IMR-90 (cell line): ENCODE measurements at regions not wholly inside any gene's neighbourhood (a gene's known extent, or its start where the extent isn't known, plus 50 kb on each side); places are given as distances from the start of the nearest gene placed in this dataset.

Source experiments
- ATAC-seq: fragments of 200-7000 bp; cut with Tn5 transposase; 2 replicates; pipeline ENCODE4 v1.9.1; 2020; ENCODE audit warnings: low read depth, mild to moderate bottlenecking, moderate library complexity
- BruUV-seq: library from RNA; stranded (reverse); fragments of 400-500 nt; replicated peaks from 2 replicates; lab custom pipeline; 2021; lab: Mats Ljungman, UMichigan
- CTCF ChIA-PET: fragments of 300-600 bp; formaldehyde crosslinking; extraction: SDS; loops from one replicate; lab custom pipeline; 2021; ENCODE audit warnings: antibody characterized with exemption; lab: Yijun Ruan, JAX
- POLR2A ChIA-PET: fragments of 300-600 bp; sonication (Branson Sonifier 250); formaldehyde crosslinking; loops from one replicate; lab custom pipeline; 2022; ENCODE audit warnings: antibody characterized with exemption; ENCODE audit not compliant: unreplicated experiment; lab: Charles Lee
- DNase-seq: peaks from one replicate; pipeline ENCODE4 v3.0.0; 2013
- H2AFZ ChIP-seq: replicated peaks from 2 replicates; pipeline ENCODE3; 2013; ENCODE audit warnings: low read length, mild to moderate bottlenecking; ENCODE audit not compliant: poor library complexity
- H2AK5ac ChIP-seq: 2 replicates; pipeline ENCODE4 v1.6.1; 2013; ENCODE audit warnings: low read depth, low read length, inconsistent platforms
- H2AK9ac ChIP-seq: replicated peaks from 2 replicates; pipeline ENCODE3; 2013; ENCODE audit warnings: mild to moderate bottlenecking, low read depth, low read length, moderate library complexity; ENCODE audit not compliant: poor library complexity
- H2BK120ac ChIP-seq: 2 replicates; pipeline ENCODE4 v1.6.1; 2013; ENCODE audit warnings: low read depth, low read length, inconsistent platforms
- H2BK15ac ChIP-seq: 3 replicates; pipeline ENCODE4 v1.6.1; 2013; ENCODE audit warnings: low read depth, low read length, inconsistent platforms
- H2BK20ac ChIP-seq: 2 replicates; pipeline ENCODE4 v1.6.1; 2013; ENCODE audit warnings: low read depth, mild to moderate bottlenecking, inconsistent platforms, low read length, moderate library complexity
- H2BK5ac ChIP-seq: 2 replicates; pipeline ENCODE4 v1.6.1; 2013; ENCODE audit warnings: mild to moderate bottlenecking, low read depth, low read length, inconsistent platforms; ENCODE audit not compliant: poor library complexity, severe bottlenecking
- H3K14ac ChIP-seq: replicated peaks from 2 replicates; pipeline ENCODE4 v1.6.1; 2013; ENCODE audit warnings: low read depth, low read length, inconsistent platforms
- H3K18ac ChIP-seq: 2 replicates; pipeline ENCODE4 v1.6.1; 2013; ENCODE audit warnings: low read depth, low read length, control low read depth
- H3K23ac ChIP-seq: 2 replicates; pipeline ENCODE4 v1.6.1; 2013; ENCODE audit warnings: low read depth, low read length, inconsistent platforms
- H3K27ac ChIP-seq: 2 replicates; pipeline ENCODE4 v1.5.1; 2013; ENCODE audit warnings: mild to moderate bottlenecking, control low read depth, low read length; ENCODE audit not compliant: insufficient read depth
- H3K27me3 ChIP-seq: 2 replicates; pipeline ENCODE4 v1.6.1; 2013; ENCODE audit warnings: low read length; ENCODE audit not compliant: control insufficient read depth, insufficient read depth
- H3K36me3 ChIP-seq: 2 replicates; pipeline ENCODE4 v1.6.1; 2013; ENCODE audit warnings: low read length, mixed read lengths; ENCODE audit not compliant: control insufficient read depth, insufficient read depth
- H3K4ac ChIP-seq: 2 replicates; pipeline ENCODE4 v1.6.1; 2013; ENCODE audit warnings: low read depth, low read length, inconsistent platforms
- H3K4me1 ChIP-seq: 2 replicates; pipeline ENCODE4 v1.6.1; 2013; ENCODE audit warnings: low read length, mixed read lengths; ENCODE audit not compliant: control insufficient read depth, insufficient read depth
- H3K4me2 ChIP-seq: 2 replicates; pipeline ENCODE4 v1.6.1; 2013; ENCODE audit warnings: low read depth, mild to moderate bottlenecking, control low read depth, low read length, moderate library complexity
- H3K4me3 ChIP-seq: 2 replicates; pipeline ENCODE4 v1.5.1; 2013; ENCODE audit warnings: low read depth, mild to moderate bottlenecking, control low read depth, low read length, moderate library complexity; ENCODE audit not compliant: insufficient read depth
- H3K56ac ChIP-seq: 2 replicates; pipeline ENCODE4 v1.6.1; 2013; ENCODE audit warnings: low read length, inconsistent platforms; ENCODE audit not compliant: insufficient read depth; ENCODE audit errors: extremely low read depth
- H3K79me1 ChIP-seq, 2 experiments: 2 replicates each; pipeline ENCODE4 v1.6.1; 2013; ENCODE audit warnings: low read length in 2 of 2, inconsistent platforms in 1 of 2, low read depth in 1 of 2
- H3K9ac ChIP-seq: 2 replicates; pipeline ENCODE4 v1.6.1; 2013; ENCODE audit warnings: low read depth, low read length, control low read depth
- H3K9me1 ChIP-seq: 2 replicates; pipeline ENCODE4 v1.6.1; 2013; ENCODE audit warnings: low read length, inconsistent platforms; ENCODE audit not compliant: insufficient read depth
- H3K9me3 ChIP-seq: 2 replicates; pipeline ENCODE4 v1.6.1; 2013; ENCODE audit warnings: low read length; ENCODE audit not compliant: control insufficient read depth, insufficient read depth
- H4K20me1 ChIP-seq: 2 replicates; pipeline ENCODE4 v1.6.1; 2013; ENCODE audit warnings: low read length, inconsistent platforms; ENCODE audit not compliant: insufficient read depth
- H4K5ac ChIP-seq: 2 replicates; pipeline ENCODE4 v1.6.1; 2013; ENCODE audit warnings: mild to moderate bottlenecking, low read depth, low read length, control low read depth
- H4K8ac ChIP-seq, 2 experiments: 2 replicates each; pipeline ENCODE4 v1.6.1; 2013; ENCODE audit warnings: low read depth in 2 of 2, low read length in 2 of 2, control low read depth in 1 of 2, inconsistent platforms in 1 of 2
- H4K91ac ChIP-seq: 2 replicates; pipeline ENCODE4 v1.6.1; 2013; ENCODE audit warnings: low read depth, low read length, inconsistent platforms; ENCODE audit not compliant: insufficient read depth
- BHLHE40 ChIP-seq: fragments of 150-350 bp; IDR thresholded peaks from 2 replicates; pipeline ENCODE4 v1.6.1; 2016; ENCODE audit warnings: mild to moderate bottlenecking, low read depth, low read length
- CHD1 ChIP-seq: IDR thresholded peaks from 2 replicates; pipeline ENCODE4 v1.6.1; 2012; ENCODE audit warnings: low read depth, low read length, improper control_type of control experiment
- ELK1 ChIP-seq: fragments of 150-350 bp; IDR thresholded peaks from 2 replicates; pipeline ENCODE4 v1.6.1; 2016; ENCODE audit warnings: low read depth, mild to moderate bottlenecking, low read length, moderate library complexity, borderline replicate concordance
- FOS ChIP-seq: fragments of 150-350 bp; IDR thresholded peaks from 2 replicates; pipeline ENCODE4 v1.6.1; 2016; ENCODE audit warnings: low read depth, low read length
- MAFK ChIP-seq: IDR thresholded peaks from 2 replicates; pipeline ENCODE4 v1.6.1; 2012; ENCODE audit warnings: low read depth, low read length, improper control_type of control experiment
- POLR2A ChIP-seq: IDR thresholded peaks from 2 replicates; pipeline ENCODE4 v1.6.1; 2012; ENCODE audit warnings: mild to moderate bottlenecking, low read depth, low read length
- SMC3 ChIP-seq: fragments of 150-350 bp; IDR thresholded peaks from 2 replicates; pipeline ENCODE4 v1.6.1; 2016; ENCODE audit warnings: low read depth, mild to moderate bottlenecking, antibody characterized with exemption, low read length, moderate library complexity
- USF2 ChIP-seq: fragments of 150-350 bp; IDR thresholded peaks from 2 replicates; pipeline ENCODE4 v1.6.1; 2017; ENCODE audit warnings: mild to moderate bottlenecking, antibody characterized with exemption, low read length, low read depth
- WGBS, 2 experiments: methylation state at CpG; one replicate each; pipeline versions ENCODE4 v1.1.5 to v1.1.7; 2013; ENCODE audit warnings: missing lambda C conversion rate in 2 of 2; ENCODE audit not compliant: insufficient read length in 1 of 2; ENCODE audit errors: extremely low coverage in 2 of 2; 5-methylcytosine and 5-hydroxymethylcytosine counted together
- dilution Hi-C: fragments of 300-500 bp; cut with HindIII; formaldehyde crosslinking; loops from one replicate; pipeline ENCODE4 v1.14.3; 2018; ENCODE audit warnings: low sequenced_read_pairs; ENCODE audit not compliant: unreplicated experiment
- in situ Hi-C: fragments of 300-500 bp; cut with MboI; formaldehyde crosslinking; loops from 3 replicates; pipeline ENCODE4 v1.14.3; 2019; ENCODE audit warnings: low sequenced_read_pairs, inconsistent platforms, mixed read lengths
- intact Hi-C: fragments of 100-400 bp; cut with micrococcal nuclease; formaldehyde crosslinking; loops from 2 replicates; pipeline ENCODE4 v1.10.0; 2022

- H2AK9ac ChIP-seq, result no peak overlapping the region
- WGBS, 2 experiments, result 100% methylated on average over 1 of the region's 2 CpGs; no CpG with 5 or more reads in 1 of the 2 experiments
- no peak overlapping the region for H2BK120ac ChIP-seq
- H3K27me3 ChIP-seq, result no peaks in the 10 kb centered on the region
- POLR2A ChIA-PET, result no interaction called here
- no peaks in the 10 kb centered on the region for H3K36me3 ChIP-seq
- DNase-seq (no peak), ATAC-seq (no peak)
- intact Hi-C loops (no loop called here), in situ Hi-C loops (no loop called here), dilution Hi-C loops (no loop called here)
- no peak overlapping the region for H2AK5ac ChIP-seq
- H4K5ac ChIP-seq, result no peak overlapping the region
- no peak overlapping the region for H4K91ac ChIP-seq
- no peaks in the 10 kb centered on the region for H3K79me1 ChIP-seq
- CTCF ChIA-PET, result no interaction called here
- H3K27ac ChIP-seq, result no peak overlapping the region
- no peak overlapping the region for H3K4me2 ChIP-seq
- no peak overlapping the region for H2BK15ac ChIP-seq
- H3K4ac ChIP-seq, result no peak overlapping the region
- H2AFZ ChIP-seq, result no peak overlapping the region
- H3K4me3 ChIP-seq, result no peak overlapping the region
- TF ChIP-seq SMC3 (no peak), MAFK (no peak), POLR2A (no peak), CHD1 (no peak), FOS (no peak), BHLHE40 (no peak), ELK1 (no peak), USF2 (no peak)
- no peaks in the 10 kb centered on the region for H3K9me3 ChIP-seq
- H3K14ac ChIP-seq, result no peak overlapping the region
- H3K23ac ChIP-seq, result no peak overlapping the region
- no peak overlapping the region for H2BK20ac ChIP-seq
- no peak overlapping the region for H4K8ac ChIP-seq
- H3K4me1 ChIP-seq, result no peaks in the 10 kb centered on the region
- H4K20me1 ChIP-seq, result no peaks in the 10 kb centered on the region
- H2BK5ac ChIP-seq, result no peak overlapping the region
- H3K9ac ChIP-seq, result no peak overlapping the region
- H3K18ac ChIP-seq, result no peak overlapping the region
- no peak overlapping the region for H3K56ac ChIP-seq
- BruUV-seq, result no TSS peak
- H3K9me1 ChIP-seq, result no peaks in the 10 kb centered on the region
These were observed 156.1 kb upstream of the ANKRD55 start for GRCh38 chr5:56389261-56389660.
